ENCODE measurements at regions not wholly inside any gene's neighbourhood (a gene's known extent, or its start where the extent isn't known, plus 50 kb on each side); places are given as distances from the start of the nearest gene placed in this dataset.

DNA sequence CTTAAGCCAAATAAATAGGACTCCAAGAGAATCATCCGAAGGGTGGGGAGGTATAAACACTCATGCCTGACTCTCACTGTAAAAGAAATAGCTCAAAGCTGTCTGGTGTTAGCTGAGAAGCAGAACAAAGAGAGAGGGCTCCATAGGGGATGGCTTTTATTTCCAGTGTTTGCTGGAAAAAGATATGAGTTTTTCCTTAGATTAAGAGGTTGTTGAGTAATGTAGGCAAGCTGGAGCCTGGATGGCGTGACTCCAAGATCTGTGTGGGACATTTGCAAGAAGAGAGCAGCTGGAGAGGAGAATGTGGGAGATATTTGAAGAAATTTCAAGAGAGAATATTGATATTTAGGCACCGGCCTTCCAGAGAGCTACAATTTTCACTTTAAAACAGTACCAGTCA is 793.7 kb upstream of the RGMB start:
- TF ChIP-seq REST (IDR thresholded peaks at IDR 0.05; ENCODE audit: insufficient replicate concordance, low read depth), result no peak
- TF ChIP-seq, protein P1, sequence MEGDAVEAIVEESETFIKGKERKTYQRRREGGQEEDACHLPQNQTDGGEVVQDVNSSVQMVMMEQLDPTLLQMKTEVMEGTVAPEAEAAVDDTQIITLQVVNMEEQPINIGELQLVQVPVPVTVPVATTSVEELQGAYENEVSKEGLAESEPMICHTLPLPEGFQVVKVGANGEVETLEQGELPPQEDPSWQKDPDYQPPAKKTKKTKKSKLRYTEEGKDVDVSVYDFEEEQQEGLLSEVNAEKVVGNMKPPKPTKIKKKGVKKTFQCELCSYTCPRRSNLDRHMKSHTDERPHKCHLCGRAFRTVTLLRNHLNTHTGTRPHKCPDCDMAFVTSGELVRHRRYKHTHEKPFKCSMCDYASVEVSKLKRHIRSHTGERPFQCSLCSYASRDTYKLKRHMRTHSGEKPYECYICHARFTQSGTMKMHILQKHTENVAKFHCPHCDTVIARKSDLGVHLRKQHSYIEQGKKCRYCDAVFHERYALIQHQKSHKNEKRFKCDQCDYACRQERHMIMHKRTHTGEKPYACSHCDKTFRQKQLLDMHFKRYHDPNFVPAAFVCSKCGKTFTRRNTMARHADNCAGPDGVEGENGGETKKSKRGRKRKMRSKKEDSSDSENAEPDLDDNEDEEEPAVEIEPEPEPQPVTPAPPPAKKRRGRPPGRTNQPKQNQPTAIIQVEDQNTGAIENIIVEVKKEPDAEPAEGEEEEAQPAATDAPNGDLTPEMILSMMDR (IDR thresholded peaks at IDR 0.05; ENCODE audit: insufficient read depth, low read length), result no peak
